ENCODE measurements at regions not wholly inside any gene's neighbourhood (a gene's known extent, or its start where the extent isn't known, plus 50 kb on each side); places are given as distances from the start of the nearest gene placed in this dataset.

DNA sequence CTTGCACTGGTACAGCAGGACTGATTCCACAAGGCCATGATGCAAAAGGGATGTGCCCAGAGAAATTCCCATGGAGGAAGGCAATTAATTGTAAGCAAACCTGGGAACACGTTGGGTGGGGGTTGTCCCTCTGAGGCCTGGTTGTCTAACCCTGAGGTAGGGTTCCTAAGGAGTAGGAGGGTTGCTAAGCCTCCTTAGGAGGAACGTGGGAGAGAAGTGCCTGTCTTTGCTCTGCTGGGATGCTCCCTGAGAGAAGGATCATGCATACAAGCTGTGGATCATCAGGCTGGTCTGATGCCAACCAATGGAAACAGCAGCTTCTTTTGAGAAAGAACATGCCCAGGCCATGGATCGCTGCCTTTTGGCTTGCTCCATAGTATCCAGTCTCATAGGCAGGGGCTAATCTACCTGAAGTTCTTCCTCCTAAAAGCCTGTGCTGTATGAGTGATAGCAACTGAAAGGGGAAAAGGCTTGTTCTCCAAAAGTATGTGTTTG lies 203.7 kb upstream of the NPVF start:
- H3K27ac ChIP-seq (ENCODE audit: low read length), result no peak overlapping the region
- H3K9me3 ChIP-seq (ENCODE audit: low read length), result no peaks in the 10 kb centered on the region
- no peaks in the 10 kb centered on the region for H3K36me3 ChIP-seq (ENCODE audit: insufficient read depth, low read length)
- no peaks in the 10 kb centered on the region for H3K79me2 ChIP-seq (replicated peaks; ENCODE audit: insufficient read depth, low read length)
- no peaks in the 10 kb centered on the region for H3F3A ChIP-seq (ENCODE audit: insufficient read depth, low read length, poor library complexity, severe bottlenecking)
- H3K4me2 ChIP-seq (ENCODE audit: low read length), result no peak overlapping the region
- H3K9ac ChIP-seq (ENCODE audit: low read length), result no peak overlapping the region
- no peak overlapping the region for H2AFZ ChIP-seq (ENCODE audit: low read depth, low read length)
- H3K4me3 ChIP-seq (ENCODE audit: low read length), result no peak overlapping the region
- H3K9me2 ChIP-seq (ENCODE audit: insufficient read depth, low read length), result no peaks in the 10 kb centered on the region
- TF ChIP-seq POLR2AphosphoS5 (IDR thresholded peaks at IDR 0.05) (no peak), EZH2 (IDR thresholded peaks at IDR 0.05; ENCODE audit: borderline replicate concordance, insufficient read depth, low read length, poor library complexity, severe bottlenecking) (no peak), CTCF (IDR thresholded peaks at IDR 0.05; ENCODE audit: poor library complexity, severe bottlenecking) (no peak)
- TF ChIP-seq, protein P1, sequence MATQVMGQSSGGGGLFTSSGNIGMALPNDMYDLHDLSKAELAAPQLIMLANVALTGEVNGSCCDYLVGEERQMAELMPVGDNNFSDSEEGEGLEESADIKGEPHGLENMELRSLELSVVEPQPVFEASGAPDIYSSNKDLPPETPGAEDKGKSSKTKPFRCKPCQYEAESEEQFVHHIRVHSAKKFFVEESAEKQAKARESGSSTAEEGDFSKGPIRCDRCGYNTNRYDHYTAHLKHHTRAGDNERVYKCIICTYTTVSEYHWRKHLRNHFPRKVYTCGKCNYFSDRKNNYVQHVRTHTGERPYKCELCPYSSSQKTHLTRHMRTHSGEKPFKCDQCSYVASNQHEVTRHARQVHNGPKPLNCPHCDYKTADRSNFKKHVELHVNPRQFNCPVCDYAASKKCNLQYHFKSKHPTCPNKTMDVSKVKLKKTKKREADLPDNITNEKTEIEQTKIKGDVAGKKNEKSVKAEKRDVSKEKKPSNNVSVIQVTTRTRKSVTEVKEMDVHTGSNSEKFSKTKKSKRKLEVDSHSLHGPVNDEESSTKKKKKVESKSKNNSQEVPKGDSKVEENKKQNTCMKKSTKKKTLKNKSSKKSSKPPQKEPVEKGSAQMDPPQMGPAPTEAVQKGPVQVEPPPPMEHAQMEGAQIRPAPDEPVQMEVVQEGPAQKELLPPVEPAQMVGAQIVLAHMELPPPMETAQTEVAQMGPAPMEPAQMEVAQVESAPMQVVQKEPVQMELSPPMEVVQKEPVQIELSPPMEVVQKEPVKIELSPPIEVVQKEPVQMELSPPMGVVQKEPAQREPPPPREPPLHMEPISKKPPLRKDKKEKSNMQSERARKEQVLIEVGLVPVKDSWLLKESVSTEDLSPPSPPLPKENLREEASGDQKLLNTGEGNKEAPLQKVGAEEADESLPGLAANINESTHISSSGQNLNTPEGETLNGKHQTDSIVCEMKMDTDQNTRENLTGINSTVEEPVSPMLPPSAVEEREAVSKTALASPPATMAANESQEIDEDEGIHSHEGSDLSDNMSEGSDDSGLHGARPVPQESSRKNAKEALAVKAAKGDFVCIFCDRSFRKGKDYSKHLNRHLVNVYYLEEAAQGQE (IDR thresholded peaks at IDR 0.05; ENCODE audit: borderline replicate concordance), result no peak
- H3K27me3 ChIP-seq (ENCODE audit: insufficient read depth, low read depth, low read length), result no peaks in the 10 kb centered on the region
- H4K20me1 ChIP-seq (ENCODE audit: insufficient read depth), result no peaks in the 10 kb centered on the region

DNA sequence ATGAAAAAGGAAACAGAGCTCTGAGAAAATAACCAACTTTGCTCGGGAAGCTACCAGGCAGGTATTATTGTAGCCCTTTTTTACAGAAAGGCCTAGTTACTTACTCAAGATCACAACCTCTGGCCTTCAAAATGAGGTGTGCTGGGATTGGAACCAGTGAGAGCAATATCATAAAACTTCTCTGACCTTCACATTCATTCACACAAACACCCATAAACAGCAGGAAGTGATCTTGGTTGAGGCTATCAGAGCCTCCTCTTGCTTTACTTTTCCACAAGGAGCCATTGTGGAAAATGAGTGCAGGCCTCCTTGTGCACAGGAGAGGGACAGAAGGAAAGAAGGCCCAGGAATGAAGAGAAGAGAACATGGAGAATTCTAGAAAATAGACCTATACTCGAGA lies 204.5 kb upstream of the NPVF start:
- Histone ChIP-seq H3K27me3 (ENCODE audit: insufficient read depth, low read depth, low read length) (no peaks in the 10 kb centered on the region), H3K27ac (ENCODE audit: low read length) (no peak overlapping the region), H3K9ac (ENCODE audit: low read length) (no peak overlapping the region), H3K4me2 (ENCODE audit: low read length) (no peak overlapping the region), H3K4me3 (ENCODE audit: low read length) (no peak overlapping the region), H3K9me3 (ENCODE audit: low read length) (no peaks in the 10 kb centered on the region), H2AFZ (ENCODE audit: low read depth, low read length) (no peak overlapping the region), H3K9me2 (ENCODE audit: insufficient read depth, low read length) (no peaks in the 10 kb centered on the region), H3K36me3 (ENCODE audit: insufficient read depth, low read length) (no peaks in the 10 kb centered on the region), H4K20me1 (ENCODE audit: insufficient read depth) (no peaks in the 10 kb centered on the region), H3K79me2 (replicated peaks; ENCODE audit: insufficient read depth, low read length) (no peaks in the 10 kb centered on the region), H3F3A (ENCODE audit: insufficient read depth, low read length, poor library complexity, severe bottlenecking) (no peaks in the 10 kb centered on the region)
- TF ChIP-seq CTCF (IDR thresholded peaks at IDR 0.05; ENCODE audit: poor library complexity, severe bottlenecking), result no peak
- TF ChIP-seq MXI1 (conservative IDR thresholded peaks at IDR 0.05; ENCODE audit: poor library complexity, severe bottlenecking), result no peak
- TF ChIP-seq POLR2AphosphoS5 (IDR thresholded peaks at IDR 0.05), result no peak
- TF ChIP-seq EZH2 (IDR thresholded peaks at IDR 0.05; ENCODE audit: borderline replicate concordance, insufficient read depth, low read length, poor library complexity, severe bottlenecking), result no peak
- no peak for TF ChIP-seq SMC3 (conservative IDR thresholded peaks at IDR 0.05; ENCODE audit: poor library complexity)
- TF ChIP-seq RAD21 (conservative IDR thresholded peaks at IDR 0.05), result no peak
- TF ChIP-seq EP300 (conservative IDR thresholded peaks at IDR 0.05; ENCODE audit: poor library complexity, severe bottlenecking), result no peak
- TF ChIP-seq, protein P1 (IDR thresholded peaks at IDR 0.05; ENCODE audit: borderline replicate concordance), result no peak
- no peak for TF ChIP-seq TAF1 (IDR thresholded peaks at IDR 0.05; ENCODE audit: low read depth)

Data from neural cell (in vitro differentiated cells).